ENCODE measurements at regions not wholly inside any gene's neighbourhood (a gene's known extent, or its start where the extent isn't known, plus 50 kb on each side); places are given as distances from the start of the nearest gene placed in this dataset.

- Histone ChIP-seq H3K4me1 (no peaks in the 10 kb centered on the region), H3K36me3 (no peaks in the 10 kb centered on the region), H3K27me3 (no peaks in the 10 kb centered on the region), H3K27ac (no peak overlapping the region), H3K9me3 (peaks cover 0 to 7% (median 0%) of the 10 kb centered on the region in 4 donors), H3K4me3 (no peak overlapping the region)
- intact Hi-C loops (cut with DNase I; ENCODE audit: low total_unique reads), result no loop called here
- DNase-seq, result no peak
- TF ChIP-seq, protein P1, sequence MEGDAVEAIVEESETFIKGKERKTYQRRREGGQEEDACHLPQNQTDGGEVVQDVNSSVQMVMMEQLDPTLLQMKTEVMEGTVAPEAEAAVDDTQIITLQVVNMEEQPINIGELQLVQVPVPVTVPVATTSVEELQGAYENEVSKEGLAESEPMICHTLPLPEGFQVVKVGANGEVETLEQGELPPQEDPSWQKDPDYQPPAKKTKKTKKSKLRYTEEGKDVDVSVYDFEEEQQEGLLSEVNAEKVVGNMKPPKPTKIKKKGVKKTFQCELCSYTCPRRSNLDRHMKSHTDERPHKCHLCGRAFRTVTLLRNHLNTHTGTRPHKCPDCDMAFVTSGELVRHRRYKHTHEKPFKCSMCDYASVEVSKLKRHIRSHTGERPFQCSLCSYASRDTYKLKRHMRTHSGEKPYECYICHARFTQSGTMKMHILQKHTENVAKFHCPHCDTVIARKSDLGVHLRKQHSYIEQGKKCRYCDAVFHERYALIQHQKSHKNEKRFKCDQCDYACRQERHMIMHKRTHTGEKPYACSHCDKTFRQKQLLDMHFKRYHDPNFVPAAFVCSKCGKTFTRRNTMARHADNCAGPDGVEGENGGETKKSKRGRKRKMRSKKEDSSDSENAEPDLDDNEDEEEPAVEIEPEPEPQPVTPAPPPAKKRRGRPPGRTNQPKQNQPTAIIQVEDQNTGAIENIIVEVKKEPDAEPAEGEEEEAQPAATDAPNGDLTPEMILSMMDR (IDR thresholded peaks at IDR 0.05), result no peak
- TF ChIP-seq EP300 (IDR thresholded peaks at IDR 0.05), result no peak
- TF ChIP-seq POLR2A (IDR thresholded peaks at IDR 0.05), result no peak
- no peak for TF ChIP-seq POLR2AphosphoS5 (IDR thresholded peaks at IDR 0.05)
Measured at GRCh38 chr5:19258686-19259085, 729.3 kb downstream of the CDH18 start.

DNA sequence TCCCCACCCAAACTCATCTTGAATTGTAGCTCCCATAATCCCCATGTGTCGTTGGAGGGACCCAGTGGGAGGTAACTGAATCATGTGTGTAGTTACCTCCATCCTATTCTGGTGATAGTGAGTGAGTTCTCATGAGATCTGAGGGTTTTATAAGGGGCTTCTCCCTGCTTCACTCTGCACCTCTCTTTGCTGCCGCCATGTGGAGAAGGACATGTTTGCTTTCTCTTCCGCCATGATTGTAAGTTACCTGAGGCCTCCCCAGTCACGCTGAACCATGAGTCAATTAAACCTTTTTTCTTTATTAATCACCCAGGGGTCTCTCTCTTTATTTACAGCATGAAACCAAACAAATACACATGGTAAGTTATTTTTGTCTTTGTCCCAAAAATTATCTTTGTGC, 726.1 kb downstream of the CDH18 start:
- H3K9me3 ChIP-seq, result peaks cover 0 to 7% (median 0%) of the 10 kb centered on the region in 4 donors
- H3K4me3 ChIP-seq, result no peak overlapping the region
- intact Hi-C loops (cut with DNase I; ENCODE audit: low total_unique reads), result no loop called here
- WGBS, 5 donors, result 84 to 94% (median 86%) methylated on average over 4 of the region's 4 CpGs
- TF ChIP-seq POLR2A (IDR thresholded peaks at IDR 0.05), result no peak
- TF ChIP-seq EP300 (IDR thresholded peaks at IDR 0.05), result no peak
- TF ChIP-seq POLR2AphosphoS5 (IDR thresholded peaks at IDR 0.05), result no peak
- TF ChIP-seq, protein P1 (IDR thresholded peaks at IDR 0.05), result no peak
- H3K27ac ChIP-seq, result no peak overlapping the region
- no peaks in the 10 kb centered on the region for H3K27me3 ChIP-seq
- no peak for DNase-seq
- no peaks in the 10 kb centered on the region for H3K36me3 ChIP-seq
- H3K4me1 ChIP-seq, result no peaks in the 10 kb centered on the region

DNA sequence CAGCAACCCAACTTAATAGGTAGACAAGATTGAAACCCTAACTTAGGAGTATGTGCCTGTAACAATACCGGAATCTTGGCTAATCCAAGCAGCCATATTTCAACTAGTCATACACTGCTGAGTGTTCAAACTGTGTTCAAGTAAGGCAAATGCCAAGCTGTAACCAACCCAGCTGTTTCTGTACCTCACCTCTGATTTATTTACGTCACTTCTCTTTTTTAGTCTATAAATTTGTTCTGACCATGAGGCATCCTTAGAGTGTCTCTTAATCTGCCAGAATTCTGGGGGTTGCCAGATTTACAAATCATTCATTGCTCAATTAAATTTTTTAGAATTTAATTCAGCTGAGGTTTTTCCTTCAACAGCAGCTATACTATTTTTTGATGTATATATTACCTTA, 723.2 kb downstream of the CDH18 start:
- 78 to 94% (median 94%) methylated on average over 2 of the region's 2 CpGs for WGBS, 5 donors
- DNase-seq, result no peak
- intact Hi-C loops (cut with DNase I; ENCODE audit: low total_unique reads), result no loop called here
- Histone ChIP-seq H3K9me3 (peaks cover 0 to 7% (median 0%) of the 10 kb centered on the region in 4 donors), H3K36me3 (no peaks in the 10 kb centered on the region), H3K27me3 (no peaks in the 10 kb centered on the region), H3K27ac (no peak overlapping the region), H3K4me3 (no peak overlapping the region), H3K4me1 (no peaks in the 10 kb centered on the region)
- TF ChIP-seq EP300 (IDR thresholded peaks at IDR 0.05), result no peak
- TF ChIP-seq, protein P1 (IDR thresholded peaks at IDR 0.05), result no peak
- TF ChIP-seq POLR2A (IDR thresholded peaks at IDR 0.05), result no peak
- TF ChIP-seq POLR2AphosphoS5 (IDR thresholded peaks at IDR 0.05), result no peak

DNA sequence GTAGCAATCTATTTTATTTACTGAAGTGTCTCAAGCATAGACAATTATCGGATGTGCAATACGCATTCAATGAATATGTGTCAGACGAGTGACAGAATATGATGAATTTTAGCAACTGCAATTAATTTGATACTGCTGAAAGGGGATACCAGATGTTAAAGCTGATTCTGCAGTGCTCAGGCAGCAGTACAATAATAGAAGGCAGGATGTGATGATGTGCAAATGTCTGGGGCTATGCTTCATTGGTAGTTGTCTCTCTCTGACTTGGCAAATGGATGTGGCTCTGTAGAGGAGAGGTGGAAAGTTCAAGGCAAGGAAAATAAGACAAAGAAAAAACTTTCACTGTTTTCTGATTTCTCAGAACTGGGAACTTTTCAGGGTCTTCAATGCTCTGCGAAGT, 721.2 kb downstream of the CDH18 start:
- Histone ChIP-seq H3K27ac (no peak overlapping the region), H3K4me1 (no peaks in the 10 kb centered on the region), H3K9me3 (peaks cover 0 to under 1% (median 0%) of the 10 kb centered on the region in 4 donors), H3K36me3 (no peaks in the 10 kb centered on the region), H3K4me3 (no peak overlapping the region), H3K27me3 (no peaks in the 10 kb centered on the region)
- WGBS, 5 donors, result 87 to 89% (median 89%) methylated on average over 4 of the region's 4 CpGs
- TF ChIP-seq, protein P1 (IDR thresholded peaks at IDR 0.05), result no peak
- intact Hi-C loops (cut with DNase I; ENCODE audit: low total_unique reads), result no loop called here
- DNase-seq, result no peak
